ENCODE measurements at regions not wholly inside any gene's neighbourhood (a gene's known extent, or its start where the extent isn't known, plus 50 kb on each side); places are given as distances from the start of the nearest gene placed in this dataset.

DNA sequence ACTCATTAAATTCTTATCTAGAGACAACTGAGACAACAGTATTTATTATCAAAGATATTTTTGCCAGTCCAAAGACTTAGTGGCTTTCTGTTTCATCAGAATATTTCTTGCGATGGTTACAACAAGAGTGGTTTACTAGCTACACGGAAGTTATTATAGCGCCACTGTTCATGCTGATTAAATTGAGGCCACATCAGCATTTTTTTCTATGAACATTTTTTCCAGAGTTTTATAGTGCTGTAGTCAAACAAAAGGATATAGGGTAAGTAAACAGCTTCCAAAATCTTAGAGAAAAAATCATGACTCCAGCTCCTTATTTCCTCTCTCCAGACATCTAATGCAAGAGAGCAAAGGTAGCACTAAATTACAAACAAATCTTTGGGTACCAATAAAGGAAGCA, 1264.4 kb downstream of the ZPLD1 start:
- H3K4me3 ChIP-seq (replicated peaks in 1 of 2; ENCODE audit: low read depth in 2 of 2, low read length in 2 of 2): no peak overlapping the region
- DNase-seq (ENCODE audit: low read depth in 2 of 2): no peak
- TF ChIP-seq, protein P1, sequence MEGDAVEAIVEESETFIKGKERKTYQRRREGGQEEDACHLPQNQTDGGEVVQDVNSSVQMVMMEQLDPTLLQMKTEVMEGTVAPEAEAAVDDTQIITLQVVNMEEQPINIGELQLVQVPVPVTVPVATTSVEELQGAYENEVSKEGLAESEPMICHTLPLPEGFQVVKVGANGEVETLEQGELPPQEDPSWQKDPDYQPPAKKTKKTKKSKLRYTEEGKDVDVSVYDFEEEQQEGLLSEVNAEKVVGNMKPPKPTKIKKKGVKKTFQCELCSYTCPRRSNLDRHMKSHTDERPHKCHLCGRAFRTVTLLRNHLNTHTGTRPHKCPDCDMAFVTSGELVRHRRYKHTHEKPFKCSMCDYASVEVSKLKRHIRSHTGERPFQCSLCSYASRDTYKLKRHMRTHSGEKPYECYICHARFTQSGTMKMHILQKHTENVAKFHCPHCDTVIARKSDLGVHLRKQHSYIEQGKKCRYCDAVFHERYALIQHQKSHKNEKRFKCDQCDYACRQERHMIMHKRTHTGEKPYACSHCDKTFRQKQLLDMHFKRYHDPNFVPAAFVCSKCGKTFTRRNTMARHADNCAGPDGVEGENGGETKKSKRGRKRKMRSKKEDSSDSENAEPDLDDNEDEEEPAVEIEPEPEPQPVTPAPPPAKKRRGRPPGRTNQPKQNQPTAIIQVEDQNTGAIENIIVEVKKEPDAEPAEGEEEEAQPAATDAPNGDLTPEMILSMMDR (IDR thresholded peaks at IDR 0.05; ENCODE audit: low read depth, low read length): no peak

DNA sequence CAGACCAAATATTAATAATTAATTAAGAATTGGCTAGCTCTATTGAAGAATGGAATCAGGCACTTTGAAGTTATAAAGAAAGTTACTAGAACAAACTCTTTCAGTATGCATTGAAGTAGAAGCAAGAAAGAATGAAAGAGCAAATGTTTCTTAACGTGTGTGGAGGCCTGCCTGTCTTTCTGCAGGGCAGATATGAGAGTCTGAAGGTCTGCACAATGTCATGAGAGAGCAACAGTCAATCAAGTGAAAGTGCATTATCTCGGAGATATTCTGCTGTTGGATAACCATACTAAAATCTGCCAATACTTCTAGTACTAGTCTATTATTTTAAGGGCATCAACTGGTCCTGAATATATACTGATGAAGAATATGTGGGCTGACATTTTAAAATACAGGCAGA, 1270.8 kb downstream of the ZPLD1 start:
- no peak for DNase-seq (ENCODE audit: low read depth in 2 of 2)
- TF ChIP-seq, protein P1 (IDR thresholded peaks at IDR 0.05; ENCODE audit: low read depth, low read length): no peak
- no peak overlapping the region for H3K4me3 ChIP-seq (replicated peaks in 1 of 2; ENCODE audit: low read depth in 2 of 2, low read length in 2 of 2)

DNA sequence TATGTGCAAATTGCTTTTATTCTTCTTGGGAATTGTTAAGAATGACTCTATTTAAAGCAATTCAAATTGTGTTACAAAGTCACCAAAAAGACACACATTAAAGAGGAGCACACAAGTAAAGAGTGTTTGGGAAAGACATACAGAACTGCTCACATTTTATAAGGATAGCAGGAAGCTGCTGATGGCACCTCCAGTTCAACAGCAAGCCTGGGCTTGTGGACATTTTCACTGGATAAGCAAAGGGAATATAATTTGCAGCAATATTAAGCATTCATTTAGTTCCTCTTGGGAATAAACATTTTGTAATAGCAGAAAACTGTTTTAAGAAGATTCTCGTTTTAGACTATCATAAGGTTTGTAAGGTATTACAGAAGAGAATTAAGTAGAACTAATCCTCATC, 1271.9 kb downstream of the ZPLD1 start:
- TF ChIP-seq, protein P1 (IDR thresholded peaks at IDR 0.05; ENCODE audit: low read depth, low read length): no peak
- DNase-seq (ENCODE audit: low read depth in 2 of 2): no peak
- H3K4me3 ChIP-seq (replicated peaks in 1 of 2; ENCODE audit: low read depth in 2 of 2, low read length in 2 of 2): no peak overlapping the region

DNA sequence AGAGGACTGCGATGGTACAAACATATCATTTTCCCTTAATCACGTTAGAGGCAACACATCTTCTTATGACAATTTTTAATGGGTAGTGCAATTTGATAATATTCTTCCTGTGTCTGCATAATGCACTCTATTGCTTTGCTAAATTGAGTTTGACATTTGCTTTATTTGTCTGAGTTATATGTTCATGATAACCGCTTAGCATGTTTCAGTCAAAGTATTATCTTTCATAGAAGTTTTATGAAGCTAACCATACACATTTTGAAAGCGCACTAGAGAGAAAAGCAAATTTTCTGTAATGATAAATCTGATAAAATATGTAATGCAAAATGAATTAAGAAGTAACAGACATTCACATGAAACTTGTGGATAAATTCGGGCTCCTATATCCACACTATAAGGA, 1276.9 kb downstream of the ZPLD1 start:
- no peak for DNase-seq (ENCODE audit: low read depth in 2 of 2)
- TF ChIP-seq, protein P1 (IDR thresholded peaks at IDR 0.05; ENCODE audit: low read depth, low read length): no peak

DNA sequence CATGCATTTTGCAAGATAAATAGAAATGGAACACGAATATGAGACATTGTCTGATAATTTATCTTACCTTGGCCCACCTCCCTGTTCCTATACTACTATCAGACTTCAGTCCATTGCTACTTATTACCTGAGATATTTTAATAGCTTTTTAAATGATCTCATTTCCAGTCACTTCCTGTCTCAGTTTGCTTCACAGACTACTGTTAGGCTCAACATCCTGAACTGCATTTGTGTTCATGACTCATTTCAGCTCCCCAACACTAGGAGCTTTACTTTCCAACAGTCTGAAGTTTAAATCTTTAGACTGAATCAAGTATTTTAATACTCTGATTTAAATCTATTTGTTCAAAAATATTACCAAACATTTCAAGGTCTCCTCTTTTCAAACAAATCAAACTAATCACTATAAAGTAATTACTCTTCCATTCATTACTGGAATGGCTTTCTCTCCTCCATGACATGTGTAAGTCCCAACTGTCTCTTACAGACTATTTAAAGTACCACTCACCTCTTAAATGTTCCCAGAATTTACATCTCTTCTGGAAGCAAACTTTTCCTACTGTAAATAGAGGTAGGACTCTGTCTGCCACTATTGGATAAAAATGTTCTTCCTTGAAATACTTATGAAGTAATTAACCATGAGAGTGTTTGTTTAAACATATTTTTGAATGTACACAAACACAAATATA, 1277.6 kb downstream of the ZPLD1 start:
- H3K4me3 ChIP-seq (replicated peaks in 1 of 2; ENCODE audit: low read depth in 2 of 2, low read length in 2 of 2): no peak overlapping the region
- peak in 1 of 2 donors; percentile 1 for DNase-seq (ENCODE audit: low read depth in 2 of 2)
- TF ChIP-seq, protein P1 (IDR thresholded peaks at IDR 0.05; ENCODE audit: low read depth, low read length): no peak

More for the DNA sequence above, 1276.9 kb downstream of the ZPLD1 start:
- no peak overlapping the region for H3K4me3 ChIP-seq (replicated peaks in 1 of 2; ENCODE audit: low read depth in 2 of 2, low read length in 2 of 2)

DNA sequence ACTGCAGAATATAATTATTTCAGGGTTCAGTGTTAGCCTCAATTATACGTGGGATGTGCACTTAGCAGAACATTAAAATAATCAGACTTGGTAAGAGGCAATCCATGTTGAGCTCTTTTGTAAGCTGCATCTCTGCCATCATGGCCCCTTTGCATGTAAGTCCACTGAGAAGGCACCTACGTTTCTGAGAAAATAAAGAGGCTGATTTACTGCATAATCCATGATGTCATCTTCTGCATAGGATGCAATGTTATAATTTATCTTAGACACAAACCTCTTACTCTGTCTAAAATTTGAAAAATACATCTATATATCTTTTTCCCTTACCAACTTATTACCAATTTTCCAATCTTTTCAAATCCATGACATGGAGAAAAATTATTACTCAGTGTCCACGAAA, 1294.7 kb downstream of the ZPLD1 start:
- no peak overlapping the region for H3K4me3 ChIP-seq (replicated peaks in 1 of 2; ENCODE audit: low read depth in 2 of 2, low read length in 2 of 2)
- TF ChIP-seq, protein P1 (IDR thresholded peaks at IDR 0.05; ENCODE audit: low read depth, low read length): no peak
- no peak for DNase-seq (ENCODE audit: low read depth in 2 of 2)

DNA sequence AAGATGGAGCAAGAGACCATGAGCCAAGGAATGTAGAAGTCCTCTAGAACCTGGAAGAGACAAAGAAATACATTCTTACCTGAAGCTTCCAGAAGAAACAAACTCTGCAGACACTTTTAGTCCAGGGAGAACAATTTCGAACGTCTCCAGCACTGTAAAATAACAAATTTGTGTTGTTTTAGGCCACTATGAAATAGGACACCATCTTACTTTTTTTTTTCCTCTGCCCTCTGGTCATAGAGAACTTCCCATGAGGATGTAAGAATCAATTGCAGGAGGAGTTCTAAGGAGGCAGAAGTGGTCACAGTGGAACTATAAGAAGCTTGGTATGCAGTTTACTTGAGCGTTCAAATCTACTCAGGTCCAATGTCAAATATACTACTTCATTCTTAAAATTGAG, 1295.9 kb downstream of the ZPLD1 start:
- no peak for DNase-seq (ENCODE audit: low read depth in 2 of 2)
- H3K4me3 ChIP-seq (replicated peaks in 1 of 2; ENCODE audit: low read depth in 2 of 2, low read length in 2 of 2): no peak overlapping the region
- TF ChIP-seq, protein P1 (IDR thresholded peaks at IDR 0.05; ENCODE audit: low read depth, low read length): no peak
